GM12892 (cell line): ENCODE measurements at regions not wholly inside any gene's neighbourhood (a gene's known extent, or its start where the extent isn't known, plus 50 kb on each side); places are given as distances from the start of the nearest gene placed in this dataset.

ENCODE experiments used
- POLR2A ChIP-seq: IDR thresholded peaks from 2 replicates; pipeline ENCODE4 v1.6.1; 2011; ENCODE audit warnings: low read depth, low read length, control low read depth
- POLR2AphosphoS5 ChIP-seq: IDR thresholded peaks from 2 replicates; pipeline ENCODE4 v1.6.1; 2011; ENCODE audit warnings: low read depth, low read length, control low read depth
- TAF1 ChIP-seq: IDR thresholded peaks from 2 replicates; pipeline ENCODE4 v1.6.1; 2011; ENCODE audit warnings: low read depth, mild to moderate bottlenecking, control low read depth, low read length, borderline replicate concordance

GRCh38 chr15:69892351-69892750 is 205.4 kb downstream of the TLE3 start:
- TF ChIP-seq POLR2A (no peak), TAF1 (no peak), POLR2AphosphoS5 (no peak)
